ENCODE measurements at regions not wholly inside any gene's neighbourhood (a gene's known extent, or its start where the extent isn't known, plus 50 kb on each side); places are given as distances from the start of the nearest gene placed in this dataset.

DNA sequence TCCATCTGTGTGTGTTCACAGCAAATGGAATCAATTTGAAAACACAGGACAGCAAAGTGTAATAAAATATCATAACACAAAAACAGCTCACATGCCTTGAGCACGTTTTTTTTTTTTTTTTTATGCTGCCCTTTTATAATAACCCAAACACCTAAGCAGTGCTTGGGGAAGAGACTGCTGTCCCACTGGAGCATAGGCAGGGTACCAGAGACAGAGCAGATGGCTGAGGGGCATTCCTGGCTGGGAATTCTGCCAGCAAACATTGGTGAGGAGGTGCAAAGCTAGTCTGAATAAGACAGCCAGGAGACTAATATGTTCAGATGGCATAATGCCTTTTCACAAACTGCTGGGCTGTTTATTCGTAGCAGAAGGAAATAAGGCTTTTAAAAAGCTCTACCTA, 58.1 kb upstream of the SV2C start:
- TF ChIP-seq SUZ12 (IDR thresholded peaks at IDR 0.05; ENCODE audit: extremely low read depth, insufficient read depth, insufficient read length) (no peak), YY1 (IDR thresholded peaks at IDR 0.05; ENCODE audit: insufficient read depth, insufficient read length) (no peak)
